ENCODE measurements at regions not wholly inside any gene's neighbourhood (a gene's known extent, or its start where the extent isn't known, plus 50 kb on each side); places are given as distances from the start of the nearest gene placed in this dataset.

GRCh38 chr9:28177925-28178324, 604.6 kb upstream of the C9orf72 start:
- POLR2A ChIA-PET: no interaction called here
- H4K20me1 ChIP-seq (ENCODE audit: insufficient read depth): no peaks in the 10 kb centered on the region
- no TSS peak for BruUV-seq (replicated peaks)
- H3K4me2 ChIP-seq (ENCODE audit: low read length): no peak overlapping the region
- no peaks in the 10 kb centered on the region for H3K4me1 ChIP-seq (ENCODE audit: control insufficient read depth in 1 of 2, insufficient read depth in 2 of 2, low read length in 2 of 2)
- no peak for TF ChIP-seq ZNF274 (IDR thresholded peaks at IDR 0.05; ENCODE audit: low read depth, low read length)
- TF ChIP-seq SIN3A (IDR thresholded peaks at IDR 0.05; ENCODE audit: low read depth): no peak
- no peak for TF ChIP-seq RAD21 (IDR thresholded peaks at IDR 0.05; ENCODE audit: low read depth)
- no peak for TF ChIP-seq SP1 (IDR thresholded peaks at IDR 0.05; ENCODE audit: low read depth)
- no peak for ATAC-seq
- intact Hi-C loops (cut with micrococcal nuclease): no loop called here
- no peak overlapping the region for H3K4me3 ChIP-seq (replicated peaks in 1 of 2; ENCODE audit: low read depth in 1 of 2, low read length in 2 of 2)
- CTCF ChIA-PET: no interaction called here
- no peak overlapping the region for H2AFZ ChIP-seq (ENCODE audit: low read depth, low read length, poor library complexity, severe bottlenecking)
- no peaks in the 10 kb centered on the region for H3K36me3 ChIP-seq (ENCODE audit: control insufficient read depth in 1 of 2, insufficient read depth in 2 of 2, low read length in 2 of 2)
- no peak overlapping the region for H3K27ac ChIP-seq (ENCODE audit: low read depth, low read length)
- H3K79me2 ChIP-seq (ENCODE audit: insufficient read depth, low read length): no peaks in the 10 kb centered on the region
- H3K9me2 ChIP-seq (ENCODE audit: insufficient read depth): no peaks in the 10 kb centered on the region
- RAD21 ChIA-PET (ENCODE audit: low non-redundant PET in 1 of 2, low total read pairs in 2 of 2, uncharacterized antibody in 2 of 2, unreplicated experiment in 2 of 2): no interaction called here
- H3K9ac ChIP-seq (ENCODE audit: low read length): no peak overlapping the region
- H3K9me3 ChIP-seq (ENCODE audit: control insufficient read depth in 1 of 2, insufficient read depth in 1 of 2, low read depth in 1 of 2, low read length in 2 of 2): peaks cover 4 to 5% of the 10 kb centered on the region in 2 experiments; a peak in 3 of 4 replicates
- no peak for DNase-seq (ENCODE audit: low read depth, low spot score)
- H3K27me3 ChIP-seq (ENCODE audit: insufficient read depth, low read length): no peaks in the 10 kb centered on the region

- CTCF ChIA-PET: no interaction called here
- DNase-seq (ENCODE audit: low read depth, low spot score) (no peak), ATAC-seq (no peak)
- TF ChIP-seq SIN3A (IDR thresholded peaks at IDR 0.05; ENCODE audit: low read depth): no peak
- no peak for TF ChIP-seq MAX (IDR thresholded peaks at IDR 0.05)
- no peak for TF ChIP-seq ELF1 (IDR thresholded peaks at IDR 0.05; ENCODE audit: borderline replicate concordance, low read depth)
- TF ChIP-seq POLR2AphosphoS5 (IDR thresholded peaks at IDR 0.05; ENCODE audit: low read depth, low read length): no peak
- no peak for TF ChIP-seq EGR1 (IDR thresholded peaks at IDR 0.05; ENCODE audit: low read depth)
- no peak for TF ChIP-seq SP1 (IDR thresholded peaks at IDR 0.05; ENCODE audit: low read depth)
- TF ChIP-seq EZH2 (IDR thresholded peaks at IDR 0.05): no peak
- no peak for TF ChIP-seq ZFX (IDR thresholded peaks at IDR 0.05)
- no peak for TF ChIP-seq JUND (IDR thresholded peaks at IDR 0.05)
- TF ChIP-seq SRF (IDR thresholded peaks at IDR 0.05; ENCODE audit: low read depth): no peak
- no peak for TF ChIP-seq TCF7L2 (IDR thresholded peaks at IDR 0.05; ENCODE audit: borderline replicate concordance, extremely low read depth, insufficient read depth, insufficient read length)
- TF ChIP-seq ZNF274 (IDR thresholded peaks at IDR 0.05; ENCODE audit: low read depth, low read length): no peak
- Histone ChIP-seq H3K9ac (ENCODE audit: low read length) (no peak overlapping the region), H4K20me1 (ENCODE audit: insufficient read depth) (no peaks in the 10 kb centered on the region), H3K79me2 (ENCODE audit: insufficient read depth, low read length) (no peaks in the 10 kb centered on the region), H3K9me2 (ENCODE audit: insufficient read depth) (no peaks in the 10 kb centered on the region), H3K27me3 (ENCODE audit: insufficient read depth, low read length) (no peaks in the 10 kb centered on the region), H3K9me3 (ENCODE audit: control insufficient read depth in 1 of 2, insufficient read depth in 1 of 2, low read depth in 1 of 2, low read length in 2 of 2) (peaks cover 5 to 10% of the 10 kb centered on the region in 2 experiments; a peak in 3 of 4 replicates), H2AFZ (ENCODE audit: low read depth, low read length, poor library complexity, severe bottlenecking) (no peak overlapping the region), H3K4me1 (ENCODE audit: control insufficient read depth in 1 of 2, insufficient read depth in 2 of 2, low read length in 2 of 2) (no peaks in the 10 kb centered on the region), H3K36me3 (ENCODE audit: control insufficient read depth in 1 of 2, insufficient read depth in 2 of 2, low read length in 2 of 2) (no peaks in the 10 kb centered on the region), H3K4me2 (ENCODE audit: low read length) (no peak overlapping the region), H3K27ac (ENCODE audit: low read depth, low read length) (no peak overlapping the region), H3K4me3 (replicated peaks in 1 of 2; ENCODE audit: low read depth in 1 of 2, low read length in 2 of 2) (no peak overlapping the region)
- RAD21 ChIA-PET (ENCODE audit: low non-redundant PET in 1 of 2, low total read pairs in 2 of 2, uncharacterized antibody in 2 of 2, unreplicated experiment in 2 of 2): no interaction called here
- intact Hi-C loops (cut with micrococcal nuclease): no loop called here
- no TSS peak for BruUV-seq (replicated peaks)
- POLR2A ChIA-PET: no interaction called here
Observed at GRCh38 chr9:28179893-28180292, 606.6 kb upstream of the C9orf72 start.
